Gastroesophageal sphincter (tissue), 3 donors: ENCODE measurements at regions not wholly inside any gene's neighbourhood (a gene's known extent, or its start where the extent isn't known, plus 50 kb on each side); places are given as distances from the start of the nearest gene placed in this dataset.

Experiments used
- POLR2A ChIP-seq, 2 donors: fragments of 450-650 bp; IDR thresholded peaks; one replicate each; pipeline ENCODE4 v1.6.1; 2017; ENCODE audit warnings: antibody characterized with exemption in 2 of 2, mild to moderate bottlenecking in 2 of 2, moderate library complexity in 1 of 2
- POLR2AphosphoS5 ChIP-seq: sonication (generic); formaldehyde crosslinking; IDR thresholded peaks from one replicate; pipeline ENCODE4 v1.6.1; 2017; ENCODE audit warnings: antibody characterized with exemption
- TF ChIP-seq, protein P1 (sequence below), 4 experiments: fragments of 200-600 bp in 2 of 4; fragments of 450-650 bp in 2 of 4; sonication (generic) in 1 of 4; IDR thresholded peaks; one replicate each; pipeline ENCODE4 v1.5.1; 2017 to 2019; ENCODE audit warnings: antibody characterized with exemption in 4 of 4, mild to moderate bottlenecking in 2 of 4, moderate library complexity in 2 of 4

DNA sequence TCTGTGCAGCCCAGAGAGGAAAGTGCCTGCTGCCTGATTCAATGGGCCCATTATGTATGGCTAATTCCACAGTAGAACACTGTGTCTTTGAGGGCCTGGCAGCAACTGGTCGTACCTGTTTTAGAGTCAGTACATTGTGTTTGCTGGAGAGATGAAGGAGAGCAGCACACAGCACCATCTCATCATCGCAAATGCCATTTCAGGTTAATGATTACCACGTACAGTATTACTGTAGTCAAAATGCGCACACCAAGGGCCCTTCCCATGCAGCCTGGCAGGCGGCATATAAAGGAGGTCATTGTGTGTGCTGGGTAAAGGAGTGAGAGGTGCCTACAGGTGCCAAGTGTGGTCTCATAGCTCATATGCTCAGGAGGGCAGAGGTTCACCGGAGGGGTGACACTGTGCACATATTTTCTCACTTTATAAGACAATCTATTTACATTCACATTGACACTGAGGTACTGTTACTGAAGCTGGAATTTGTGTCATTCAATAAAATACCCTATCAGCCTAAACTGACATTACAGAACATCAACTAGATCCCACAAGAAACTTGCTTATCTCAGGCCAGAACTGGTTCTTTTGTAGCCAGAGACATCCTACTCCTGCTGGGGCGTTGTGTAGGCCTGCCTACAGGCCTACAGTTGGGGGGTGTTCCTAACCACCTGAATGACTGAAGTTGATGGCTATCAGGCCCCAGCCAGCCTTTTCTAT is 90.4 kb downstream of the APIP start:
- TF ChIP-seq POLR2AphosphoS5 (no peak), POLR2A (IDR thresholded peaks at IDR 0.05) (no peak)
- TF ChIP-seq, protein P1, sequence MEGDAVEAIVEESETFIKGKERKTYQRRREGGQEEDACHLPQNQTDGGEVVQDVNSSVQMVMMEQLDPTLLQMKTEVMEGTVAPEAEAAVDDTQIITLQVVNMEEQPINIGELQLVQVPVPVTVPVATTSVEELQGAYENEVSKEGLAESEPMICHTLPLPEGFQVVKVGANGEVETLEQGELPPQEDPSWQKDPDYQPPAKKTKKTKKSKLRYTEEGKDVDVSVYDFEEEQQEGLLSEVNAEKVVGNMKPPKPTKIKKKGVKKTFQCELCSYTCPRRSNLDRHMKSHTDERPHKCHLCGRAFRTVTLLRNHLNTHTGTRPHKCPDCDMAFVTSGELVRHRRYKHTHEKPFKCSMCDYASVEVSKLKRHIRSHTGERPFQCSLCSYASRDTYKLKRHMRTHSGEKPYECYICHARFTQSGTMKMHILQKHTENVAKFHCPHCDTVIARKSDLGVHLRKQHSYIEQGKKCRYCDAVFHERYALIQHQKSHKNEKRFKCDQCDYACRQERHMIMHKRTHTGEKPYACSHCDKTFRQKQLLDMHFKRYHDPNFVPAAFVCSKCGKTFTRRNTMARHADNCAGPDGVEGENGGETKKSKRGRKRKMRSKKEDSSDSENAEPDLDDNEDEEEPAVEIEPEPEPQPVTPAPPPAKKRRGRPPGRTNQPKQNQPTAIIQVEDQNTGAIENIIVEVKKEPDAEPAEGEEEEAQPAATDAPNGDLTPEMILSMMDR (IDR thresholded peaks at IDR 0.05): no peak
